ENCODE measurements at regions not wholly inside any gene's neighbourhood (a gene's known extent, or its start where the extent isn't known, plus 50 kb on each side); places are given as distances from the start of the nearest gene placed in this dataset.

GRCh38 chr13:106028911-106029310, 506.6 kb downstream of the EFNB2 start (continued):
- no peak for TF ChIP-seq ZNF114 (CRISPR knock-in tag; IDR thresholded peaks at IDR 0.05)
- TF ChIP-seq, protein P1, sequence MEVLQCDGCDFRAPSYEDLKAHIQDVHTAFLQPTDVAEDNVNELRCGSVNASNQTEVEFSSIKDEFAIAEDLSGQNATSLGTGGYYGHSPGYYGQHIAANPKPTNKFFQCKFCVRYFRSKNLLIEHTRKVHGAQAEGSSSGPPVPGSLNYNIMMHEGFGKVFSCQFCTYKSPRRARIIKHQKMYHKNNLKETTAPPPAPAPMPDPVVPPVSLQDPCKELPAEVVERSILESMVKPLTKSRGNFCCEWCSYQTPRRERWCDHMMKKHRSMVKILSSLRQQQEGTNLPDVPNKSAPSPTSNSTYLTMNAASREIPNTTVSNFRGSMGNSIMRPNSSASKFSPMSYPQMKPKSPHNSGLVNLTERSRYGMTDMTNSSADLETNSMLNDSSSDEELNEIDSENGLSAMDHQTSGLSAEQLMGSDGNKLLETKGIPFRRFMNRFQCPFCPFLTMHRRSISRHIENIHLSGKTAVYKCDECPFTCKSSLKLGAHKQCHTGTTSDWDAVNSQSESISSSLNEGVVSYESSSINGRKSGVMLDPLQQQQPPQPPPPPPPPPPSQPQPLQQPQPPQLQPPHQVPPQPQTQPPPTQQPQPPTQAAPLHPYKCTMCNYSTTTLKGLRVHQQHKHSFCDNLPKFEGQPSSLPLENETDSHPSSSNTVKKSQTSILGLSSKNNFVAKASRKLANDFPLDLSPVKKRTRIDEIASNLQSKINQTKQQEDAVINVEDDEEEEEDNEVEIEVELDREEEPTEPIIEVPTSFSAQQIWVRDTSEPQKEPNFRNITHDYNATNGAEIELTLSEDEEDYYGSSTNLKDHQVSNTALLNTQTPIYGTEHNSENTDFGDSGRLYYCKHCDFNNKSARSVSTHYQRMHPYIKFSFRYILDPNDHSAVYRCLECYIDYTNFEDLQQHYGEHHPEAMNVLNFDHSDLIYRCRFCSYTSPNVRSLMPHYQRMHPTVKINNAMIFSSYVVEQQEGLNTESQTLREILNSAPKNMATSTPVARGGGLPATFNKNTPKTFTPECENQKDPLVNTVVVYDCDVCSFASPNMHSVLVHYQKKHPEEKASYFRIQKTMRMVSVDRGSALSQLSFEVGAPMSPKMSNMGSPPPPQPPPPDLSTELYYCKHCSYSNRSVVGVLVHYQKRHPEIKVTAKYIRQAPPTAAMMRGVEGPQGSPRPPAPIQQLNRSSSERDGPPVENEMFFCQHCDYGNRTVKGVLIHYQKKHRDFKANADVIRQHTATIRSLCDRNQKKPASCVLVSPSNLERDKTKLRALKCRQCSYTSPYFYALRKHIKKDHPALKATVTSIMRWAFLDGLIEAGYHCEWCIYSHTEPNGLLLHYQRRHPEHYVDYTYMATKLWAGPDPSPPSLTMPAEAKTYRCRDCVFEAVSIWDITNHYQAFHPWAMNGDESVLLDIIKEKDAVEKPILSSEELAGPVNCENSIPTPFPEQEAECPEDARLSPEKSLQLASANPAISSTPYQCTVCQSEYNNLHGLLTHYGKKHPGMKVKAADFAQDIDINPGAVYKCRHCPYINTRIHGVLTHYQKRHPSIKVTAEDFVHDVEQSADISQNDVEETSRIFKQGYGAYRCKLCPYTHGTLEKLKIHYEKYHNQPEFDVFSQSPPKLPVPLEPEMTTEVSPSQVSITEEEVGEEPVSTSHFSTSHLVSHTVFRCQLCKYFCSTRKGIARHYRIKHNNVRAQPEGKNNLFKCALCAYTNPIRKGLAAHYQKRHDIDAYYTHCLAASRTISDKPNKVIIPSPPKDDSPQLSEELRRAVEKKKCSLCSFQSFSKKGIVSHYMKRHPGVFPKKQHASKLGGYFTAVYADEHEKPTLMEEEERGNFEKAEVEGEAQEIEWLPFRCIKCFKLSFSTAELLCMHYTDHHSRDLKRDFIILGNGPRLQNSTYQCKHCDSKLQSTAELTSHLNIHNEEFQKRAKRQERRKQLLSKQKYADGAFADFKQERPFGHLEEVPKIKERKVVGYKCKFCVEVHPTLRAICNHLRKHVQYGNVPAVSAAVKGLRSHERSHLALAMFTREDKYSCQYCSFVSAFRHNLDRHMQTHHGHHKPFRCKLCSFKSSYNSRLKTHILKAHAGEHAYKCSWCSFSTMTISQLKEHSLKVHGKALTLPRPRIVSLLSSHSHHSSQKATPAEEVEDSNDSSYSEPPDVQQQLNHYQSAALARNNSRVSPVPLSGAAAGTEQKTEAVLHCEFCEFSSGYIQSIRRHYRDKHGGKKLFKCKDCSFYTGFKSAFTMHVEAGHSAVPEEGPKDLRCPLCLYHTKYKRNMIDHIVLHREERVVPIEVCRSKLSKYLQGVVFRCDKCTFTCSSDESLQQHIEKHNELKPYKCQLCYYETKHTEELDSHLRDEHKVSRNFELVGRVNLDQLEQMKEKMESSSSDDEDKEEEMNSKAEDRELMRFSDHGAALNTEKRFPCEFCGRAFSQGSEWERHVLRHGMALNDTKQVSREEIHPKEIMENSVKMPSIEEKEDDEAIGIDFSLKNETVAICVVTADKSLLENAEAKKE (CRISPR knock-in tag; IDR thresholded peaks at IDR 0.05): no peak

DNA sequence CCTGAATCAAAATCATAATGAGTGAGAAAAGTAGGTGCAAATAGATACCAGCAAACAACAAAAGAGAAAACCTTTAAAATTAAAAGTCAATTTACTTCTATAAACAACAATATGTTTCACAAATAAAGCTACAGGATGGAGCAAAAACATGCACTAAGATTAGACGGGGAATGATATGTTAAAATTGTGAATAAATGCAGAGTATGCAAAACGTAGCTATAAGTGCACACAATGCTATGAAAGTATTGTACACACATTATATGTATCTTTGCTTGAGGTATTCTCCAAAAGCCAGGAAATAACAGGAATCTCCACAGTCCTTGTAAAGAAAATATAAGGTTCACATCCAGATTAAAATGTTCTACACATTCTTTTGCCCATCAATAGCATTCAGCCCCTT, 523.9 kb downstream of the EFNB2 start:
- no peaks in the 10 kb centered on the region; the same call in 2 of the 3 replicates for H3K36me3 Mint-ChIP-seq (ENCODE audit: low read depth)
- no peaks in the 10 kb centered on the region for H3K4me1 Mint-ChIP-seq
- no peaks in the 10 kb centered on the region for H3K27me3 Mint-ChIP-seq (ENCODE audit: insufficient read depth, low read depth, poor library complexity)
- Histone ChIP-seq H3K27me3 (ENCODE audit: insufficient read depth) (no peaks in the 10 kb centered on the region), H3K4me3 (no peak overlapping the region), H3K27ac (ENCODE audit: low read depth) (no peak overlapping the region), H4K20me1 (replicated peaks; ENCODE audit: insufficient read depth) (no peaks in the 10 kb centered on the region), H2AFZ (no peak overlapping the region), H3F3A (replicated peaks; ENCODE audit: low read depth) (no peaks in the 10 kb centered on the region), H3K36me3 (ENCODE audit: insufficient read depth) (no peaks in the 10 kb centered on the region), H3K9me2 (ENCODE audit: insufficient read depth) (no peaks in the 10 kb centered on the region), H3K79me2 (replicated peaks; ENCODE audit: insufficient read depth) (no peaks in the 10 kb centered on the region), H3K4me1 (ENCODE audit: insufficient read depth) (no peaks in the 10 kb centered on the region), H3K4me2 (no peak overlapping the region)
- no peaks in the 10 kb centered on the region; the same call in 2 of the 3 replicates for H3K9me3 Mint-ChIP-seq
- ATAC-seq (no peak), DNase-seq (ENCODE audit: low spot score) (no peak)
- H3K27ac Mint-ChIP-seq: no peak overlapping the region
- no peak overlapping the region for H3K4me3 Mint-ChIP-seq
- no peak for TF ChIP-seq EZH2phosphoT487 (IDR thresholded peaks at IDR 0.05; ENCODE audit: unreplicated experiment)
- no peak for TF ChIP-seq ETS1 (IDR thresholded peaks at IDR 0.05)
- no peak for TF ChIP-seq POLR2AphosphoS5 (IDR thresholded peaks at IDR 0.05; ENCODE audit: low read depth)
- no peak for TF ChIP-seq JUNB (IDR thresholded peaks at IDR 0.05; ENCODE audit: unreplicated experiment)
- no peak for TF ChIP-seq ZNF331 (CRISPR knock-in tag; IDR thresholded peaks at IDR 0.05; ENCODE audit: low read depth)
- TF ChIP-seq NANOG (IDR thresholded peaks at IDR 0.05; ENCODE audit: borderline replicate concordance): no peak
- TF ChIP-seq, protein P2, sequence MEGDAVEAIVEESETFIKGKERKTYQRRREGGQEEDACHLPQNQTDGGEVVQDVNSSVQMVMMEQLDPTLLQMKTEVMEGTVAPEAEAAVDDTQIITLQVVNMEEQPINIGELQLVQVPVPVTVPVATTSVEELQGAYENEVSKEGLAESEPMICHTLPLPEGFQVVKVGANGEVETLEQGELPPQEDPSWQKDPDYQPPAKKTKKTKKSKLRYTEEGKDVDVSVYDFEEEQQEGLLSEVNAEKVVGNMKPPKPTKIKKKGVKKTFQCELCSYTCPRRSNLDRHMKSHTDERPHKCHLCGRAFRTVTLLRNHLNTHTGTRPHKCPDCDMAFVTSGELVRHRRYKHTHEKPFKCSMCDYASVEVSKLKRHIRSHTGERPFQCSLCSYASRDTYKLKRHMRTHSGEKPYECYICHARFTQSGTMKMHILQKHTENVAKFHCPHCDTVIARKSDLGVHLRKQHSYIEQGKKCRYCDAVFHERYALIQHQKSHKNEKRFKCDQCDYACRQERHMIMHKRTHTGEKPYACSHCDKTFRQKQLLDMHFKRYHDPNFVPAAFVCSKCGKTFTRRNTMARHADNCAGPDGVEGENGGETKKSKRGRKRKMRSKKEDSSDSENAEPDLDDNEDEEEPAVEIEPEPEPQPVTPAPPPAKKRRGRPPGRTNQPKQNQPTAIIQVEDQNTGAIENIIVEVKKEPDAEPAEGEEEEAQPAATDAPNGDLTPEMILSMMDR (conservative IDR thresholded peaks at IDR 0.05; ENCODE audit: low read depth in 2 of 2): no peak
- TF ChIP-seq CREB1 (CRISPR knock-in tag; IDR thresholded peaks at IDR 0.05; ENCODE audit: low read depth): no peak

All from GM23338 (cell line).